Islet precursor cell (in vitro differentiated cells): ENCODE measurements at regions not wholly inside any gene's neighbourhood (a gene's known extent, or its start where the extent isn't known, plus 50 kb on each side); places are given as distances from the start of the nearest gene placed in this dataset.

ENCODE experiments used
- DNase-seq: peaks from one replicate; pipeline ENCODE4 v3.0.0-alpha.2; 2018

GRCh38 chr4:104901961-104902605 is 244.6 kb upstream of the TET2 start:
- no peak for DNase-seq

- no peak for DNase-seq
Observed at GRCh38 chr4:104905065-104905464, 241.6 kb upstream of the TET2 start.

GRCh38 chr4:104905546-104905945 is 241.1 kb upstream of the TET2 start:
- no peak for DNase-seq

GRCh38 chr4:104906276-104906675 is 240.4 kb upstream of the TET2 start:
- DNase-seq, result no peak

- no peak for DNase-seq
Observed at GRCh38 chr4:104907074-104907649, 239.5 kb upstream of the TET2 start.

- no peak for DNase-seq
Observed at GRCh38 chr4:104907991-104908390, 238.7 kb upstream of the TET2 start.

GRCh38 chr4:104909376-104909775 is 237.3 kb upstream of the TET2 start:
- DNase-seq, result no peak

- no peak for DNase-seq
Observed at GRCh38 chr4:104912518-104912917, 234.2 kb upstream of the TET2 start.

- no peak for DNase-seq
Observed at GRCh38 chr4:104915373-104915772, 231.3 kb upstream of the TET2 start.

- DNase-seq, result no peak
Observed at GRCh38 chr4:104915864-104916263, 230.8 kb upstream of the TET2 start.

GRCh38 chr4:104919406-104919805 is 227.3 kb upstream of the TET2 start:
- DNase-seq, result no peak

- DNase-seq, result no peak
Observed at GRCh38 chr4:104930298-104930697, 216.4 kb upstream of the TET2 start.

GRCh38 chr4:104930745-104931736 is 215.6 kb upstream of the TET2 start:
- peak; percentile 71 for DNase-seq

- DNase-seq, result no peak
Observed at GRCh38 chr4:104938624-104939023, 208.1 kb upstream of the TET2 start.

- no peak for DNase-seq
Observed at GRCh38 chr4:104940927-104941326, 205.7 kb upstream of the TET2 start.

GRCh38 chr4:104941661-104942062 is 205.0 kb upstream of the TET2 start:
- no peak for DNase-seq

GRCh38 chr4:104942990-104943743 is 203.5 kb upstream of the TET2 start:
- DNase-seq, result no peak

- no peak for DNase-seq
Observed at GRCh38 chr4:104944596-104944995, 202.1 kb upstream of the TET2 start.

- no peak for DNase-seq
Observed at GRCh38 chr4:104964410-104965175, 182.1 kb upstream of the TET2 start.

GRCh38 chr4:104966349-104967033 is 180.2 kb upstream of the TET2 start:
- DNase-seq, result no peak

- peak; percentile 57 for DNase-seq
Observed at GRCh38 chr4:104967034-104967401, 179.7 kb upstream of the TET2 start.
